Mesenchymal stem cell (in vitro differentiated cells and primary cell): ENCODE measurements at regions not wholly inside any gene's neighbourhood (a gene's known extent, or its start where the extent isn't known, plus 50 kb on each side); places are given as distances from the start of the nearest gene placed in this dataset.

Experiments
- DNase-seq: peaks from one replicate; pipeline ENCODE4 v3.0.0-alpha.2; 2013
- H2AFZ ChIP-seq: one replicate; pipeline ENCODE4 v1.6.1; 2013; ENCODE audit warnings: low read depth, mild to moderate bottlenecking, control low read depth, inconsistent platforms, low read length, moderate library complexity
- H2AK5ac ChIP-seq: 2 replicates; pipeline ENCODE4 v1.6.1; 2013; ENCODE audit warnings: low read length, moderate library complexity, mild to moderate bottlenecking, inconsistent platforms; ENCODE audit not compliant: severe bottlenecking
- H2BK120ac ChIP-seq: one replicate; pipeline ENCODE4 v1.6.1; 2013; ENCODE audit warnings: low read depth, mild to moderate bottlenecking, inconsistent platforms, low read length, moderate library complexity
- H2BK12ac ChIP-seq, 2 experiments: one replicate each; pipeline ENCODE4 v1.6.1; 2013; ENCODE audit warnings: inconsistent platforms in 2 of 2, low read length in 2 of 2, mild to moderate bottlenecking in 2 of 2, moderate library complexity in 2 of 2, control low read depth in 1 of 2
- H2BK15ac ChIP-seq: one replicate; pipeline ENCODE4 v1.6.1; 2013; ENCODE audit warnings: mild to moderate bottlenecking, low read depth, inconsistent platforms; ENCODE audit not compliant: poor library complexity, severe bottlenecking
- H2BK5ac ChIP-seq: 2 replicates; pipeline ENCODE4 v1.6.1; 2013; ENCODE audit warnings: low read depth, mild to moderate bottlenecking, low read length, control low read depth, inconsistent platforms; ENCODE audit not compliant: poor library complexity, severe bottlenecking
- H3K14ac ChIP-seq, 2 experiments: one replicate each; pipeline ENCODE4 v1.6.1; 2013; ENCODE audit warnings: inconsistent platforms in 2 of 2, low read length in 2 of 2, control low read depth in 1 of 2, mild to moderate bottlenecking in 1 of 2, moderate library complexity in 1 of 2
- H3K18ac ChIP-seq, 2 experiments: one replicate each; pipeline ENCODE4 v1.6.1; 2013; ENCODE audit warnings: inconsistent platforms in 2 of 2, low read length in 2 of 2, control low read depth in 1 of 2, low read depth in 1 of 2, mild to moderate bottlenecking in 1 of 2
- H3K23ac ChIP-seq, 2 experiments: one replicate each; pipeline ENCODE4 v1.6.1; 2013; ENCODE audit warnings: inconsistent platforms in 2 of 2, low read length in 2 of 2, mild to moderate bottlenecking in 2 of 2, moderate library complexity in 2 of 2, control low read depth in 1 of 2
- H3K27ac ChIP-seq: 2 replicates; pipeline ENCODE4 v1.5.1; 2013; ENCODE audit warnings: mild to moderate bottlenecking, moderate library complexity, low read length, control low read depth, inconsistent platforms; ENCODE audit not compliant: poor library complexity, severe bottlenecking
- H3K27me3 ChIP-seq, 2 experiments: 2 replicates each; pipeline versions ENCODE4 v1.6.1 to v1.7.0; 2013; ENCODE audit warnings: low read length in 2 of 2, mild to moderate bottlenecking in 2 of 2, moderate library complexity in 2 of 2, control low read depth in 1 of 2, inconsistent platforms in 1 of 2; ENCODE audit not compliant: control insufficient read depth in 1 of 2, insufficient read depth in 1 of 2
- H3K36me3 ChIP-seq, 2 experiments: 2 replicates each; pipeline versions ENCODE4 v1.6.1 to v1.7.0; 2013; ENCODE audit warnings: low read length in 2 of 2, control low read depth in 1 of 2, inconsistent platforms in 1 of 2, low read depth in 1 of 2, mild to moderate bottlenecking in 1 of 2; ENCODE audit not compliant: insufficient read depth in 2 of 2, control insufficient read depth in 1 of 2
- H3K4ac ChIP-seq, 2 experiments: one replicate each; pipeline ENCODE4 v1.6.1; 2013; ENCODE audit warnings: inconsistent platforms in 2 of 2, low read length in 2 of 2, mild to moderate bottlenecking in 2 of 2, moderate library complexity in 2 of 2, control low read depth in 1 of 2, low read depth in 1 of 2
- H3K4me1 ChIP-seq: 2 replicates; pipeline ENCODE4 v1.6.1; 2013; ENCODE audit warnings: low read depth, low read length, control low read depth; ENCODE audit not compliant: control insufficient read depth, insufficient read depth
- H3K4me2 ChIP-seq: 2 replicates; pipeline ENCODE4 v1.6.1; 2013; ENCODE audit warnings: low read length, mild to moderate bottlenecking, inconsistent platforms; ENCODE audit not compliant: poor library complexity, severe bottlenecking
- H3K4me3 ChIP-seq, 2 experiments: 2 replicates each; pipeline versions ENCODE4 v1.5.1 to v1.7.0; 2013; ENCODE audit warnings: low read length in 2 of 2, mild to moderate bottlenecking in 2 of 2, control low read depth in 1 of 2, low read depth in 1 of 2; ENCODE audit not compliant: insufficient read depth in 1 of 2
- H3K79me1 ChIP-seq: replicated peaks from 2 replicates; pipeline ENCODE4 v1.6.1; 2013; ENCODE audit warnings: mild to moderate bottlenecking, control low read depth, low read length, inconsistent platforms; ENCODE audit not compliant: poor library complexity, severe bottlenecking
- H3K9ac ChIP-seq: 2 replicates; pipeline ENCODE4 v1.7.0; 2013; ENCODE audit warnings: mild to moderate bottlenecking, low read length, moderate library complexity
- H3K9me3 ChIP-seq: 2 replicates; pipeline ENCODE4 v1.7.0; 2013; ENCODE audit warnings: mild to moderate bottlenecking, low read length; ENCODE audit not compliant: control insufficient read depth
- H4K8ac ChIP-seq: one replicate; pipeline ENCODE4 v1.6.1; 2013; ENCODE audit warnings: inconsistent platforms, mild to moderate bottlenecking, low read length, moderate library complexity
- H4K91ac ChIP-seq: one replicate; pipeline ENCODE4 v1.6.1; 2013; ENCODE audit warnings: mild to moderate bottlenecking, low read length, inconsistent platforms
- WGBS: methylation state at CpG from one replicate; pipeline ENCODE4 v1.1.7; 2013; ENCODE audit warnings: mixed read lengths; 5-methylcytosine and 5-hydroxymethylcytosine counted together

DNA sequence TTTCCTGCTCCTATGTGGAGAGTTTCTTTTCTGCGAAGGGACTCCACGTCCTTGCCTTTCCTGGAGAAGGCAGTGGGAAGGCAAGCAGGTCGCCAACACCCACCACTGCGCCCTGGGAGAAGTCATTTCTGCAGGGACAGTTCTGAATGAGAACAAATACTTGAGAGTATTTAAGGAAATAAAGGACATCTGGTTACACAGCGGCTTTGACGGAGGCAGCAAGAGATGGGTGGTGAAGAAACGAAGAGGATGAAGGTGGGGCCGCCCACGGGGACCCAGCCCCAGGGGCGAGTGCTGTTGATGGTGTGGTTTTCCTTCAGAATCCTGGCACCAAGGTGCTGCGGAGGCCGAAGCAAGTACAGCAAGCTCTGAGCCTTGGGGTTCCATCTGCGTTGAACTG lies 75.5 kb downstream of the PSMG1 start:
- H3K27ac ChIP-seq: no peak overlapping the region
- H2AFZ ChIP-seq: no peak overlapping the region
- H3K9me3 ChIP-seq: no peaks in the 10 kb centered on the region
- peaks cover 0 to 4% of the 10 kb centered on the region in 2 experiments for H3K27me3 ChIP-seq
- no peak overlapping the region for H4K8ac ChIP-seq
- H3K4me3 ChIP-seq: no peak overlapping the region
- no peak overlapping the region for H3K4me2 ChIP-seq
- peak overlapping the region; percentile 73 to 85 for H3K4ac ChIP-seq
- no peak overlapping the region for H3K14ac ChIP-seq
- H2BK5ac ChIP-seq: no peak overlapping the region
- no peaks in the 10 kb centered on the region for H3K4me1 ChIP-seq
- no peak overlapping the region for H2BK120ac ChIP-seq
- H2AK5ac ChIP-seq: no peak overlapping the region
- H3K79me1 ChIP-seq: no peaks in the 10 kb centered on the region
- no peak overlapping the region for H3K9ac ChIP-seq
- H2BK15ac ChIP-seq: peak overlapping the region; percentile 68
- no peak overlapping the region for H3K23ac ChIP-seq
- peak overlapping the region; percentile 52 to 67 for H2BK12ac ChIP-seq
- DNase-seq: no peak
- H3K36me3 ChIP-seq: no peaks in the 10 kb centered on the region
- 93% methylated on average over 12 of the region's 13 CpGs for WGBS
- peak overlapping the region in 1 of 2 experiments; percentile 18 for H3K18ac ChIP-seq
- peak overlapping the region; percentile 7 for H4K91ac ChIP-seq

DNA sequence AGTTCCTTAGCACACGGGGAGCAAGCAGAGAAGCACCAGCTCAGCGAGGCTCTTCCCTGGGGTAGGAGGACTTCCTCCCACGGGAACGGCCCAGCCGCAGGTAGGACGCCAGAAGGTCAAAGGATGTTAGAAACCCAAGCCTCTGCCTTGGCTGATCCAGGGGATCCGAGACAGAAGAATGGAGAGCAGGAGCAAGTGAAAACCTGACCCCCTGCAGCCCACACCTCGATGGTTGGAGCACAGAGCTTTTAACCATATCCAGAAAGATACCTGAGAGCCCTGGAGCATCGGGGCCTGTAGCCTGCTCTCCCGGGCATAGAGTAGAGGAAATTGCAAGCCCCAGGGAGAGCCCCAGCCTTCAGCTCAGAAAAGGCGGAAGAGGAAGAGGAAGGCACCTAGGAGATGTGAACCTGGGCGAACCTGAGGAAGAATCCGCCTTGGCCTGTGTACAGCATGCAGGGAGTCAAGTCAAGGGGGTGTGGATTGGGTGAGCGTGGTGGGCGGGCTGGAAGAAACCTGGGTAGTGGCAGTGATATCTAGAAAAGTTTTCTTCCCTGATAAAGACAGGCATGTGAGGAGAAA lies 76.3 kb downstream of the PSMG1 start:
- no peak overlapping the region for H3K27ac ChIP-seq
- peak overlapping the region; percentile 63 to 100 for H2BK12ac ChIP-seq
- no peak overlapping the region for H3K9ac ChIP-seq
- H4K8ac ChIP-seq: no peak overlapping the region
- WGBS: 97% methylated on average over 15 of the region's 15 CpGs
- no peaks in the 10 kb centered on the region for H3K36me3 ChIP-seq
- DNase-seq: no peak
- peak overlapping the region in 1 of 2 experiments; percentile 31 for H3K23ac ChIP-seq
- H3K4me3 ChIP-seq: no peak overlapping the region
- peak overlapping the region; percentile 61 to 85 for H3K18ac ChIP-seq
- H2BK120ac ChIP-seq: peak overlapping the region; percentile 40
- peaks cover 0 to 4% of the 10 kb centered on the region in 2 experiments for H3K27me3 ChIP-seq
- no peak overlapping the region for H2AFZ ChIP-seq
- H2BK5ac ChIP-seq: no peak overlapping the region
- no peaks in the 10 kb centered on the region for H3K79me1 ChIP-seq
- peak overlapping the region; percentile 19 for H4K91ac ChIP-seq
- H3K4me2 ChIP-seq: no peak overlapping the region
- H3K4me1 ChIP-seq: no peaks in the 10 kb centered on the region
- H3K4ac ChIP-seq: peak overlapping the region in 1 of 2 experiments; percentile 89
- H2BK15ac ChIP-seq: no peak overlapping the region
- H3K14ac ChIP-seq: no peak overlapping the region
- no peaks in the 10 kb centered on the region for H3K9me3 ChIP-seq
- H2AK5ac ChIP-seq: no peak overlapping the region

DNA sequence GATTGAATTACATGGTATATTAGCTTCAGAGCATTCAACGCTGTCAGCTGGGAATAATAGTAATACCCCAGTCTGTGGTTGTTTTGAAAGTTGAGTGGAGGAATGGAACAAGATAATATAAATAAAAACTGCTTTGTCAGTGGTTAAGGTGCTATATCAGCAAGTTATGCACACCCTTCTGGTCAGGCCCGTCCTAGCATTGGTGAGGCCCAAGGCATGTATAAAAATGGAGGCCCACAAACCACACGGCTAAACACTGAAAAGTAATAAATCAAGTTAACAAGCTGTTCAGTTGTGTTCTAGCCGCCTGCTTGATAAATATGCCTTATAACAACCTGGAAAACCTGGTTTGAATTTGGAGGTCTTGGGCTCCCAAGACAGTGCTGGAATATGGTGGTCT lies 77.4 kb downstream of the PSMG1 start:
- Histone ChIP-seq H2AFZ (no peak overlapping the region), H2BK15ac (no peak overlapping the region), H3K23ac (no peak overlapping the region), H3K27me3 (peaks cover 0 to 4% of the 10 kb centered on the region in 2 experiments), H3K14ac (no peak overlapping the region), H2AK5ac (no peak overlapping the region), H3K27ac (no peak overlapping the region), H4K91ac (no peak overlapping the region), H3K36me3 (no peaks in the 10 kb centered on the region), H3K18ac (peak overlapping the region in 1 of 2 experiments; percentile 85), H3K4ac (peak overlapping the region in 1 of 2 experiments; percentile 89), H2BK12ac (peak overlapping the region; percentile 18 to 100), H4K8ac (no peak overlapping the region), H3K9ac (no peak overlapping the region), H3K4me1 (no peaks in the 10 kb centered on the region), H3K4me2 (no peak overlapping the region), H3K79me1 (no peaks in the 10 kb centered on the region), H2BK5ac (no peak overlapping the region), H3K9me3 (no peaks in the 10 kb centered on the region), H2BK120ac (no peak overlapping the region), H3K4me3 (no peak overlapping the region)
- no peak for DNase-seq
- 88% methylated on average over 3 of the region's 4 CpGs for WGBS

GRCh38 chr21:39105341-39105765 lies 77.9 kb downstream of the PSMG1 start:
- no peak overlapping the region for H3K14ac ChIP-seq
- H3K36me3 ChIP-seq: no peaks in the 10 kb centered on the region
- H3K4me3 ChIP-seq: no peak overlapping the region
- peak overlapping the region; percentile 23 for H3K9ac ChIP-seq
- no peak overlapping the region for H3K4me2 ChIP-seq
- no peaks in the 10 kb centered on the region for H3K79me1 ChIP-seq
- no peak overlapping the region for H4K8ac ChIP-seq
- H3K4ac ChIP-seq: peak overlapping the region; percentile 52 to 83
- H3K9me3 ChIP-seq: no peaks in the 10 kb centered on the region
- peak overlapping the region; percentile 61 to 79 for H3K18ac ChIP-seq
- H3K27ac ChIP-seq: no peak overlapping the region
- no peak overlapping the region for H2BK5ac ChIP-seq
- no peak overlapping the region for H2AK5ac ChIP-seq
- no peaks in the 10 kb centered on the region for H3K4me1 ChIP-seq
- H4K91ac ChIP-seq: peak overlapping the region; percentile 49
- peaks cover 0 to 4% of the 10 kb centered on the region in 2 experiments for H3K27me3 ChIP-seq
- no peak overlapping the region for H2BK15ac ChIP-seq
- no peak overlapping the region for H2AFZ ChIP-seq
- peak overlapping the region; percentile 29 for H2BK120ac ChIP-seq
- peak overlapping the region in 1 of 2 experiments; percentile 51 for H2BK12ac ChIP-seq
- WGBS: 58% methylated on average over 5 of the region's 5 CpGs
- no peak overlapping the region for H3K23ac ChIP-seq
- peak; percentile 67 for DNase-seq
